ENCODE measurements at regions not wholly inside any gene's neighbourhood (a gene's known extent, or its start where the extent isn't known, plus 50 kb on each side); places are given as distances from the start of the nearest gene placed in this dataset.

DNA sequence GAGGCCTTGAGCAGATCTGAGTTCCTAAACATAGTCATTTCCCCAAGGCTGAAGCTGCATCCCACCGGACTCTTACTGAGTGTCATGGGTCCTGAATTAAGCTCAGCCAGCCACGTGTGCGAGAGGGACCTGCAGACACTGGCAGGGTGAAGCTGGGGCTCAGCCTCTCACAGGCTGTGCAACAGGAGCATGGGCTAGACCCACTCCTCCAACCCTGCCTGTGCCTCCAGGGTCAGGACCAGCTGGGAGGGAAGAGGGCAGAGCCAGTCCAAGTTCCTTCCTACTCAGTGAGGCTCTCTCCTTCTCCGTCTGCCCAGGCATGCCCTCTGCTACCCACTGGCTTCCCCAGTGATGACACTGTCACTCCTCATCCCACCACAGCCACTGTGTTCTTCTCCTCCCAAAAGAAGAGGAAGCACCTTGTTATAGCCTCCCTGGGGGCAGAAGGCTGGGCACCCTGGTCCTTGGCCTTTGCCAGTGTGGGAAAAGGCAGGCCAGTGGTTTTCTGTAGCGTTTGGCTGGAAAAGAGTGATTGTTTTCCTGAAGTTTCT lies 78.9 kb downstream of the KCNF1 start:
- H3K14ac ChIP-seq (replicated peaks; ENCODE audit: low read depth, low read length), result peak overlapping the region; percentile 27; the same call in 1 of the 2 replicates
- BruUV-seq (replicated peaks), result no TSS peak
- H3K9me3 ChIP-seq (ENCODE audit: control insufficient read depth, insufficient read depth, low read length), result no peaks in the 10 kb centered on the region; the same call in 1 of the 2 replicates
- H3K27ac ChIP-seq (ENCODE audit: insufficient read depth, low read length), result no peak overlapping the region
- H3K36me3 ChIP-seq (ENCODE audit: control insufficient read depth, insufficient read depth, low read length), result no peaks in the 10 kb centered on the region
- H3K9ac ChIP-seq (ENCODE audit: low read depth, low read length), result no peak overlapping the region
- H3K4me2 ChIP-seq (ENCODE audit: low read depth, low read length), result no peak overlapping the region
- H3K9me1 ChIP-seq (ENCODE audit: insufficient read depth, low read length), result no peaks in the 10 kb centered on the region
- dilution Hi-C loops (cut with HindIII; ENCODE audit: low sequenced_read_pairs, unreplicated experiment), result no loop called here
- ChIA-PET CTCF (no interaction called here), POLR2A (ENCODE audit: unreplicated experiment) (no interaction called here)
- DNase-seq (no peak), ATAC-seq (ENCODE audit: low read depth) (no peak)
- no peak overlapping the region for H4K8ac ChIP-seq (ENCODE audit: low read depth in 2 of 2, low read length in 2 of 2)
- no peak overlapping the region for H2BK5ac ChIP-seq (ENCODE audit: low read depth, low read length, poor library complexity, severe bottlenecking)
- H2BK20ac ChIP-seq (ENCODE audit: low read depth, low read length), result peak overlapping the region; percentile 32; the same call in 1 of the 2 replicates
- H2BK120ac ChIP-seq (ENCODE audit: low read depth, low read length), result no peak overlapping the region
- H4K5ac ChIP-seq (ENCODE audit: low read depth, low read length), result no peak overlapping the region
- H3K4ac ChIP-seq (ENCODE audit: low read depth, low read length), result peak overlapping the region; percentile 38; the same call in 1 of the 2 replicates
- no peak overlapping the region; the same call in 1 of the 2 replicates for H3K23ac ChIP-seq (ENCODE audit: low read depth, low read length)
- H3K79me1 ChIP-seq (ENCODE audit: low read depth in 1 of 2, low read length in 2 of 2), result no peaks in the 10 kb centered on the region
- WGBS, 2 experiments (ENCODE audit: extremely low coverage in 2 of 2, insufficient read length in 1 of 2), result 60% methylated on average over 1 of the region's 5 CpGs; no CpG with 5 or more reads in 1 of the 2 experiments
- no peak overlapping the region for H3K18ac ChIP-seq (ENCODE audit: low read depth, low read length)
- H3K27me3 ChIP-seq (ENCODE audit: control insufficient read depth, insufficient read depth, low read length), result peaks cover 5% of the 10 kb centered on the region
- H4K91ac ChIP-seq (ENCODE audit: insufficient read depth, low read depth, low read length), result no peak overlapping the region
- no peak overlapping the region for H3K56ac ChIP-seq (ENCODE audit: extremely low read depth, insufficient read depth, low read length)
- intact Hi-C loops (cut with micrococcal nuclease), result no loop called here
- no peaks in the 10 kb centered on the region for H3K4me1 ChIP-seq (ENCODE audit: control insufficient read depth, insufficient read depth, low read length)
- H3K4me3 ChIP-seq (ENCODE audit: insufficient read depth, low read depth, low read length), result no peak overlapping the region
- H2BK15ac ChIP-seq (ENCODE audit: low read depth, low read length), result no peak overlapping the region
- H2AFZ ChIP-seq (replicated peaks; ENCODE audit: low read length, poor library complexity), result peak overlapping the region; percentile 59
- H2AK9ac ChIP-seq (replicated peaks; ENCODE audit: low read depth, low read length, poor library complexity), result no peak overlapping the region
- H2AK5ac ChIP-seq (ENCODE audit: low read depth, low read length), result peak overlapping the region; percentile 33; the same call in 1 of the 2 replicates
- in situ Hi-C loops (cut with MboI; ENCODE audit: low sequenced_read_pairs), result no loop called here
- H4K20me1 ChIP-seq (ENCODE audit: insufficient read depth, low read length), result no peaks in the 10 kb centered on the region
- TF ChIP-seq, protein P1, sequence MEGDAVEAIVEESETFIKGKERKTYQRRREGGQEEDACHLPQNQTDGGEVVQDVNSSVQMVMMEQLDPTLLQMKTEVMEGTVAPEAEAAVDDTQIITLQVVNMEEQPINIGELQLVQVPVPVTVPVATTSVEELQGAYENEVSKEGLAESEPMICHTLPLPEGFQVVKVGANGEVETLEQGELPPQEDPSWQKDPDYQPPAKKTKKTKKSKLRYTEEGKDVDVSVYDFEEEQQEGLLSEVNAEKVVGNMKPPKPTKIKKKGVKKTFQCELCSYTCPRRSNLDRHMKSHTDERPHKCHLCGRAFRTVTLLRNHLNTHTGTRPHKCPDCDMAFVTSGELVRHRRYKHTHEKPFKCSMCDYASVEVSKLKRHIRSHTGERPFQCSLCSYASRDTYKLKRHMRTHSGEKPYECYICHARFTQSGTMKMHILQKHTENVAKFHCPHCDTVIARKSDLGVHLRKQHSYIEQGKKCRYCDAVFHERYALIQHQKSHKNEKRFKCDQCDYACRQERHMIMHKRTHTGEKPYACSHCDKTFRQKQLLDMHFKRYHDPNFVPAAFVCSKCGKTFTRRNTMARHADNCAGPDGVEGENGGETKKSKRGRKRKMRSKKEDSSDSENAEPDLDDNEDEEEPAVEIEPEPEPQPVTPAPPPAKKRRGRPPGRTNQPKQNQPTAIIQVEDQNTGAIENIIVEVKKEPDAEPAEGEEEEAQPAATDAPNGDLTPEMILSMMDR (conservative IDR thresholded peaks at IDR 0.05; ENCODE audit: low read depth, low read length), result no peak
- TF ChIP-seq, protein P2, sequence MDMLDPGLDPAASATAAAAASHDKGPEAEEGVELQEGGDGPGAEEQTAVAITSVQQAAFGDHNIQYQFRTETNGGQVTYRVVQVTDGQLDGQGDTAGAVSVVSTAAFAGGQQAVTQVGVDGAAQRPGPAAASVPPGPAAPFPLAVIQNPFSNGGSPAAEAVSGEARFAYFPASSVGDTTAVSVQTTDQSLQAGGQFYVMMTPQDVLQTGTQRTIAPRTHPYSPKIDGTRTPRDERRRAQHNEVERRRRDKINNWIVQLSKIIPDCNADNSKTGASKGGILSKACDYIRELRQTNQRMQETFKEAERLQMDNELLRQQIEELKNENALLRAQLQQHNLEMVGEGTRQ (IDR thresholded peaks at IDR 0.05; ENCODE audit: low read depth, low read length), result no peak
- TF ChIP-seq SMC3 (IDR thresholded peaks at IDR 0.05; ENCODE audit: low read depth, low read length), result no peak
- no peak for TF ChIP-seq ELK1 (IDR thresholded peaks at IDR 0.05; ENCODE audit: borderline replicate concordance, low read depth, low read length)
- TF ChIP-seq MAFK (IDR thresholded peaks at IDR 0.05; ENCODE audit: low read depth, low read length), result no peak
- no peak for TF ChIP-seq RAD21 (IDR thresholded peaks at IDR 0.05; ENCODE audit: low read length)
- TF ChIP-seq RFX5 (IDR thresholded peaks at IDR 0.05; ENCODE audit: low read depth, low read length), result no peak
- TF ChIP-seq MAZ (IDR thresholded peaks at IDR 0.05; ENCODE audit: borderline replicate concordance, low read depth, low read length), result no peak
- TF ChIP-seq POLR2A (IDR thresholded peaks at IDR 0.05; ENCODE audit: low read depth, low read length), result no peak
- TF ChIP-seq MXI1 (IDR thresholded peaks at IDR 0.05; ENCODE audit: borderline replicate concordance, low read depth, low read length), result no peak
- TF ChIP-seq NFE2L2 (IDR thresholded peaks at IDR 0.05; ENCODE audit: low read depth, low read length), result no peak
